GM10248 (cell line): ENCODE measurements at regions not wholly inside any gene's neighbourhood (a gene's known extent, or its start where the extent isn't known, plus 50 kb on each side); places are given as distances from the start of the nearest gene placed in this dataset.
A peak's percentile ranks its signal among the peaks of the same experiment; 100 is the strongest.

Experiments
- CTCF ChIA-PET: fragments of 300-600 bp; sonication (Branson Sonifier 250); formaldehyde crosslinking; extraction: SDS; loops from one replicate; lab custom pipeline; 2021; ENCODE audit warnings: antibody characterized with exemption; lab: Yijun Ruan, JAX
- POLR2A ChIA-PET: fragments of 350-650 bp; sonication (Branson Sonifier 250); formaldehyde crosslinking; extraction: SDS; loops from one replicate; lab custom pipeline; 2020; ENCODE audit warnings: antibody characterized with exemption; lab: Yijun Ruan, JAX
- DNase-seq: peaks from one replicate; pipeline ENCODE4 v3.0.0; 2012; ENCODE audit errors: extremely low spot score
- CTCF ChIP-seq: IDR thresholded peaks from 2 replicates; pipeline ENCODE4 v1.5.1; 2012; ENCODE audit warnings: mild to moderate bottlenecking, low read depth; ENCODE audit errors: extremely low read depth, missing control alignments, control extremely low read depth

GRCh38 chr17:6303664-6304063, 131.3 kb downstream of the AIPL1 start:
- ChIA-PET CTCF (no interaction called here), POLR2A (no interaction called here)
- no peak for TF ChIP-seq CTCF
- peak; percentile 24 for DNase-seq

- no peak for DNase-seq
- TF ChIP-seq CTCF, result no peak
- CTCF ChIA-PET, result no interaction called here
- POLR2A ChIA-PET, result no interaction called here
Observed at GRCh38 chr17:6299275-6299674, 135.6 kb downstream of the AIPL1 start.

GRCh38 chr17:6297960-6298359, 137.0 kb downstream of the AIPL1 start:
- POLR2A ChIA-PET, result no interaction called here
- no peak for DNase-seq
- TF ChIP-seq CTCF, result no peak
- CTCF ChIA-PET, result interaction anchor here (0.8 to 1.0 kb wide), 2 partner anchors 10 to 35 kb away, joined by 3 read pairs; no protein-coding TSS in a partner anchor

GRCh38 chr17:6297119-6297518, 137.8 kb downstream of the AIPL1 start:
- ChIA-PET CTCF (interaction anchor here (1.0 kb wide), 1 partner anchor 11 kb away, joined by 3 read pairs; no protein-coding TSS in a partner anchor), POLR2A (no interaction called here)
- TF ChIP-seq CTCF, result no peak
- DNase-seq, result no peak

GRCh38 chr17:6290488-6291196, 144.3 kb downstream of the AIPL1 start:
- DNase-seq, result no peak
- ChIA-PET POLR2A (no interaction called here), CTCF (interaction anchor here (1.0 kb wide), 1 partner anchor 12 kb away, joined by 4 read pairs; no protein-coding TSS in a partner anchor)
- no peak for TF ChIP-seq CTCF

GRCh38 chr17:6286233-6286632, 148.7 kb downstream of the AIPL1 start:
- no peak for DNase-seq
- ChIA-PET CTCF (interaction anchor here (1.1 to 1.5 kb wide), 2 partner anchors 10 to 19 kb away, joined by 3 read pairs; no protein-coding TSS in a partner anchor), POLR2A (no interaction called here)
- TF ChIP-seq CTCF, result no peak
